ENCODE measurements at regions not wholly inside any gene's neighbourhood (a gene's known extent, or its start where the extent isn't known, plus 50 kb on each side); places are given as distances from the start of the nearest gene placed in this dataset.

DNA sequence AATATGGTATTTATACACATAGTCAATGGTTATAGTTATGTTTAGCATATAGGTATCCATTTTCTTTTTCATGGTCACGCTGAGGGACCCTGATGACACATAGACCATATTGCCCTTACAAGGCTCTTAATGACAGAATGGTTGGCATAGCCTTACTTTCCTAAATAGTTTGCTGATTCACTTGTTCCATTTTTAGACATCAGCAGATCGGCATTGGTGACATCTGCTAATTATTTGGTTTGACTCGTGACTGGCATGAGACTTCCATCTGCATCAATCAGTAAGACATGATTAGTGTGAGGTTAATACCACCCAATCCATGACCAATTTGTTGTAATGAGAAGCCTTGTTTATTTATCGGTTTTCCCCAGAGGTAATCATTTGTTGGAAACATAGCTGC lies 309.7 kb downstream of the ALDH8A1 start:
- CTCF ChIA-PET, result interaction anchor here (0.6 to 3.0 kb wide), 55 partner anchors 10 to 484 kb away, joined by 3 to 46 read pairs (median 5); partner anchors contain the start of gene SGK1
- no peaks in the 10 kb centered on the region for H3K9me1 ChIP-seq (replicated peaks; ENCODE audit: control insufficient read depth, extremely low read depth, insufficient read depth, low read length)
- H3K4me2 ChIP-seq (ENCODE audit: insufficient read depth, low read length), result no peak overlapping the region
- no peak overlapping the region for H3K9ac ChIP-seq (replicated peaks; ENCODE audit: extremely low read depth, insufficient read depth, low read length)
- intact Hi-C loops (cut with micrococcal nuclease) (no loop called here), dilution Hi-C loops (cut with MboI; ENCODE audit: extremely low pct_ligation_motif_present, low sequenced_read_pairs) (no loop called here)
- no peaks in the 10 kb centered on the region for H3K79me2 ChIP-seq (ENCODE audit: control insufficient read depth, insufficient read depth, low read length)
- no peak for FAIRE-seq
- no peaks in the 10 kb centered on the region for H3K4me1 ChIP-seq (ENCODE audit: control insufficient read depth, extremely low read depth, insufficient read depth, low read length)
- no peak for DNase-seq (ENCODE audit: low read depth, low spot score)
- TF ChIP-seq POLR2AphosphoS5 (IDR thresholded peaks at IDR 0.05; ENCODE audit: insufficient read depth, low read depth, low read length) (no peak), JUN (IDR thresholded peaks at IDR 0.05; ENCODE audit: borderline replicate concordance, insufficient read depth, insufficient read length, low read depth) (no peak), EZH2 (IDR thresholded peaks at IDR 0.05; ENCODE audit: borderline replicate concordance, low read depth, low read length, severe bottlenecking) (no peak), GATA2 (IDR thresholded peaks at IDR 0.05; ENCODE audit: insufficient read depth, insufficient read length, low read depth, low read length) (no peak), POLR2A (IDR thresholded peaks at IDR 0.05; ENCODE audit: low read depth, low read length) (no peak), MYC (IDR thresholded peaks at IDR 0.05; ENCODE audit: low read depth, low read length) (no peak)
- TF ChIP-seq, protein P1, sequence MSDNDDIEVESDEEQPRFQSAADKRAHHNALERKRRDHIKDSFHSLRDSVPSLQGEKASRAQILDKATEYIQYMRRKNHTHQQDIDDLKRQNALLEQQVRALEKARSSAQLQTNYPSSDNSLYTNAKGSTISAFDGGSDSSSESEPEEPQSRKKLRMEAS (IDR thresholded peaks at IDR 0.05; ENCODE audit: insufficient read depth, insufficient read length), result no peak
- no peaks in the 10 kb centered on the region for H3K9me3 ChIP-seq (replicated peaks; ENCODE audit: control insufficient read depth, insufficient read depth, low read length)
- H3K36me3 ChIP-seq (ENCODE audit: control insufficient read depth in 2 of 2, extremely low read depth in 1 of 2, insufficient read depth in 2 of 2, low read length in 2 of 2), result no peaks in the 10 kb centered on the region
- no TSS peak for BruUV-seq (replicated peaks)
- POLR2A ChIA-PET, result interaction anchor here (0.6 to 2.3 kb wide), 3 partner anchors 466 to 477 kb away, joined by 8 to 9 read pairs (median 8); no protein-coding TSS in a partner anchor
- H3K27ac ChIP-seq (ENCODE audit: insufficient read depth, low read depth, low read length), result no peak overlapping the region
- H3K4me3 ChIP-seq (replicated peaks in 1 of 3; ENCODE audit: insufficient read depth in 1 of 3, low read depth in 1 of 3, low read length in 3 of 3), result no peak overlapping the region
- no peaks in the 10 kb centered on the region for H4K20me1 ChIP-seq (replicated peaks; ENCODE audit: control insufficient read depth, extremely low read depth, insufficient read depth, low read length)
- H2AFZ ChIP-seq (ENCODE audit: low read depth, low read length), result no peak overlapping the region
- H3K27me3 ChIP-seq (ENCODE audit: control insufficient read depth in 2 of 2, insufficient read depth in 2 of 2, low read length in 2 of 2), result no peaks in the 10 kb centered on the region

GRCh38 chr6:134637847-134638437 lies 312.0 kb downstream of the ALDH8A1 start:
- BruUV-seq (replicated peaks), result no TSS peak
- Histone ChIP-seq H4K20me1 (replicated peaks; ENCODE audit: control insufficient read depth, extremely low read depth, insufficient read depth, low read length) (no peaks in the 10 kb centered on the region), H3K36me3 (ENCODE audit: control insufficient read depth in 2 of 2, extremely low read depth in 1 of 2, insufficient read depth in 2 of 2, low read length in 2 of 2) (no peaks in the 10 kb centered on the region), H3K4me3 (replicated peaks in 1 of 3; ENCODE audit: insufficient read depth in 1 of 3, low read depth in 1 of 3, low read length in 3 of 3) (no peak overlapping the region), H3K9me3 (replicated peaks; ENCODE audit: control insufficient read depth, insufficient read depth, low read length) (no peaks in the 10 kb centered on the region), H3K79me2 (ENCODE audit: control insufficient read depth, insufficient read depth, low read length) (no peaks in the 10 kb centered on the region), H3K27me3 (ENCODE audit: control insufficient read depth in 2 of 2, insufficient read depth in 2 of 2, low read length in 2 of 2) (no peaks in the 10 kb centered on the region), H3K4me1 (ENCODE audit: control insufficient read depth, extremely low read depth, insufficient read depth, low read length) (no peaks in the 10 kb centered on the region), H2AFZ (ENCODE audit: low read depth, low read length) (no peak overlapping the region), H3K27ac (ENCODE audit: insufficient read depth, low read depth, low read length) (no peak overlapping the region), H3K4me2 (ENCODE audit: insufficient read depth, low read length) (no peak overlapping the region), H3K9me1 (replicated peaks; ENCODE audit: control insufficient read depth, extremely low read depth, insufficient read depth, low read length) (no peaks in the 10 kb centered on the region), H3K9ac (replicated peaks; ENCODE audit: extremely low read depth, insufficient read depth, low read length) (no peak overlapping the region)
- intact Hi-C loops (cut with micrococcal nuclease), result no loop called here
- dilution Hi-C loops (cut with MboI; ENCODE audit: extremely low pct_ligation_motif_present, low sequenced_read_pairs), result no loop called here
- TF ChIP-seq MYC (IDR thresholded peaks at IDR 0.05; ENCODE audit: low read depth, low read length) (no peak), POLR2A (IDR thresholded peaks at IDR 0.05; ENCODE audit: low read depth, low read length) (no peak), JUN (IDR thresholded peaks at IDR 0.05; ENCODE audit: borderline replicate concordance, insufficient read depth, insufficient read length, low read depth) (no peak)
- TF ChIP-seq, protein P2, sequence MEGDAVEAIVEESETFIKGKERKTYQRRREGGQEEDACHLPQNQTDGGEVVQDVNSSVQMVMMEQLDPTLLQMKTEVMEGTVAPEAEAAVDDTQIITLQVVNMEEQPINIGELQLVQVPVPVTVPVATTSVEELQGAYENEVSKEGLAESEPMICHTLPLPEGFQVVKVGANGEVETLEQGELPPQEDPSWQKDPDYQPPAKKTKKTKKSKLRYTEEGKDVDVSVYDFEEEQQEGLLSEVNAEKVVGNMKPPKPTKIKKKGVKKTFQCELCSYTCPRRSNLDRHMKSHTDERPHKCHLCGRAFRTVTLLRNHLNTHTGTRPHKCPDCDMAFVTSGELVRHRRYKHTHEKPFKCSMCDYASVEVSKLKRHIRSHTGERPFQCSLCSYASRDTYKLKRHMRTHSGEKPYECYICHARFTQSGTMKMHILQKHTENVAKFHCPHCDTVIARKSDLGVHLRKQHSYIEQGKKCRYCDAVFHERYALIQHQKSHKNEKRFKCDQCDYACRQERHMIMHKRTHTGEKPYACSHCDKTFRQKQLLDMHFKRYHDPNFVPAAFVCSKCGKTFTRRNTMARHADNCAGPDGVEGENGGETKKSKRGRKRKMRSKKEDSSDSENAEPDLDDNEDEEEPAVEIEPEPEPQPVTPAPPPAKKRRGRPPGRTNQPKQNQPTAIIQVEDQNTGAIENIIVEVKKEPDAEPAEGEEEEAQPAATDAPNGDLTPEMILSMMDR (IDR thresholded peaks at IDR 0.05; ENCODE audit: extremely low read depth in 1 of 2, insufficient read depth in 1 of 2, low read depth in 1 of 2, low read length in 2 of 2), result no peak
- POLR2A ChIA-PET, result no interaction called here
- FAIRE-seq (no peak), DNase-seq (ENCODE audit: low read depth, low spot score) (no peak)
- CTCF ChIA-PET, result interaction anchor here (0.5 kb wide), 1 partner anchor 594 kb away, joined by 3 read pairs; no protein-coding TSS in a partner anchor

Data from endothelial cell of umbilical vein (primary cell).